ENCODE measurements at regions not wholly inside any gene's neighbourhood (a gene's known extent, or its start where the extent isn't known, plus 50 kb on each side); places are given as distances from the start of the nearest gene placed in this dataset.

DNA sequence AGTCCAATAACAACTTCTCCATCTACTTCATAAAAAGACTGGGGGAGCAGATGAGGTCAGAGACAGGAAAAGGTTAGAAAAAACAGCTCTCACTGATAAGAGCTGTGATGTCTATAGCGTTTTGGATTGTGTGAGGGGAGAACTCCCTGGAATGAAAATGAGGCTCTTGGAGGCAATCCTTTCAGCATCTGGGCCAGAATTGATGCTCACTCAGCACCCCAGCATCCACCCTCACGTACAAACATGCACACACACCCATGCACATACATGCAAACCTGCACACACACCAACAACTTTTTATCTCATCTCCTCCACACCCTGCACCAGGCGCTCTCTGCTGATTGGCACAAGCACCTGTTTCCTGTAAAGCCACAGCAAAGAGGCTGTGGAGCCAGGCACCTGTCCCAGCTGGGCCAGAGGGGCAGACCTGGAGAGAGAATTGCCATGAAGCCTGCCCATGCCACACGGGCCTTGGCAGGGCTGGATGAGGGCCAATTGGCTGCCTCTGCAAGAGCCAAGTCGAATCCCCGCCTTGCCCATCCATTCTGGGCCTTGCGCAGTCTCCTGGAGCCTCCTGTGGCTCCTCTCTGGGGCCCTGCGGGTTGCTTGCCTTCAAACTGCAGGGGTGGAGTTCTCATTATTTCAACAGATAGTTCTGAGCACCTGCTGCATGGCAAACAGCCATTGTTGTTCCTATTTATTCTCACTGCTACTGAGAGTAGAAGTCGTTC, 53.1 kb downstream of the SYNE3 start:
- ChIA-PET CTCF (interaction anchor here (0.6 to 1.9 kb wide), 8 partner anchors 11 to 64 kb away, joined by 3 to 16 read pairs (median 4); no protein-coding TSS in a partner anchor), SMC1A (ENCODE audit: uncharacterized antibody, unreplicated experiment) (interaction anchor here (0.7 to 2.8 kb wide), 5 partner anchors 17 to 66 kb away, joined by 3 to 12 read pairs (median 3); no protein-coding TSS in a partner anchor), RAD21 (ENCODE audit: unreplicated experiment) (interaction anchor here (0.9 to 1.5 kb wide), 4 partner anchors 41 to 71 kb away, joined by 3 to 6 read pairs (median 4); partner anchors contain the start of gene GLRX5), POLR2A (interaction anchor here (0.6 to 2.1 kb wide), 3 partner anchors 16 to 30 kb away, joined by 3 to 4 read pairs (median 4); no protein-coding TSS in a partner anchor)
- no peak for TF ChIP-seq RFX5 (IDR thresholded peaks at IDR 0.05; ENCODE audit: low read depth, low read length)
- TF ChIP-seq, protein P1, sequence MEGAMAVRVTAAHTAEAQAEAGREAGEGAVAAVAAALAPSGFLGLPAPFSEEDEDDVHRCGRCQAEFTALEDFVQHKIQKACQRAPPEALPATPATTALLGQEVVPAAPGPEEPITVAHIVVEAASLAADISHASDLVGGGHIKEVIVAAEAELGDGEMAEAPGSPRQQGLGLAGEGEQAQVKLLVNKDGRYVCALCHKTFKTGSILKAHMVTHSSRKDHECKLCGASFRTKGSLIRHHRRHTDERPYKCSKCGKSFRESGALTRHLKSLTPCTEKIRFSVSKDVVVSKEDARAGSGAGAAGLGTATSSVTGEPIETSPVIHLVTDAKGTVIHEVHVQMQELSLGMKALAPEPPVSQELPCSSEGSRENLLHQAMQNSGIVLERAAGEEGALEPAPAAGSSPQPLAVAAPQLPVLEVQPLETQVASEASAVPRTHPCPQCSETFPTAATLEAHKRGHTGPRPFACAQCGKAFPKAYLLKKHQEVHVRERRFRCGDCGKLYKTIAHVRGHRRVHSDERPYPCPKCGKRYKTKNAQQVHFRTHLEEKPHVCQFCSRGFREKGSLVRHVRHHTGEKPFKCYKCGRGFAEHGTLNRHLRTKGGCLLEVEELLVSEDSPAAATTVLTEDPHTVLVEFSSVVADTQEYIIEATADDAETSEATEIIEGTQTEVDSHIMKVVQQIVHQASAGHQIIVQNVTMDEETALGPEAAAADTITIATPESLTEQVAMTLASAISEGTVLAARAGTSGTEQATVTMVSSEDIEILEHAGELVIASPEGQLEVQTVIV (IDR thresholded peaks at IDR 0.05; ENCODE audit: borderline replicate concordance, partially characterized antibody), result no peak
- no peak for TF ChIP-seq EP300 (IDR thresholded peaks at IDR 0.05; ENCODE audit: borderline replicate concordance in 1 of 2, control insufficient read depth in 1 of 2, low read depth in 2 of 2, low read length in 2 of 2)
- TF ChIP-seq IRF4 (IDR thresholded peaks at IDR 0.05; ENCODE audit: low read depth, low read length), result no peak
- TF ChIP-seq SPI1 (IDR thresholded peaks at IDR 0.05; ENCODE audit: borderline replicate concordance, insufficient read depth, low read depth, low read length), result no peak
- TF ChIP-seq, protein P2, sequence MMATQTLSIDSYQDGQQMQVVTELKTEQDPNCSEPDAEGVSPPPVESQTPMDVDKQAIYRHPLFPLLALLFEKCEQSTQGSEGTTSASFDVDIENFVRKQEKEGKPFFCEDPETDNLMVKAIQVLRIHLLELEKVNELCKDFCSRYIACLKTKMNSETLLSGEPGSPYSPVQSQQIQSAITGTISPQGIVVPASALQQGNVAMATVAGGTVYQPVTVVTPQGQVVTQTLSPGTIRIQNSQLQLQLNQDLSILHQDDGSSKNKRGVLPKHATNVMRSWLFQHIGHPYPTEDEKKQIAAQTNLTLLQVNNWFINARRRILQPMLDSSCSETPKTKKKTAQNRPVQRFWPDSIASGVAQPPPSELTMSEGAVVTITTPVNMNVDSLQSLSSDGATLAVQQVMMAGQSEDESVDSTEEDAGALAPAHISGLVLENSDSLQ (IDR thresholded peaks at IDR 0.05), result no peak
- WGBS (ENCODE audit: insufficient coverage, insufficient replicate concordance, low lambda C conversion rate, missing lambda C conversion rate), result 42% methylated on average over 9 of the region's 9 CpGs
- H3K9ac ChIP-seq (ENCODE audit: control insufficient read depth, insufficient read depth, low read length), result no peak overlapping the region
- in situ Hi-C loops (cut with MboI), result no loop called here
- no peaks in the 10 kb centered on the region for H4K20me1 ChIP-seq (ENCODE audit: control insufficient read depth, insufficient read depth)
- no peak overlapping the region for H3K27ac ChIP-seq (ENCODE audit: control insufficient read depth, insufficient read depth)
- H3K27me3 ChIP-seq (replicated peaks in 1 of 2; ENCODE audit: control insufficient read depth in 2 of 2, insufficient read depth in 2 of 2, low read length in 1 of 2), result no peaks in the 10 kb centered on the region
- H3K79me2 ChIP-seq (ENCODE audit: control insufficient read depth, insufficient read depth, low read length), result no peaks in the 10 kb centered on the region
- intact Hi-C loops (cut with micrococcal nuclease; ENCODE audit: unreplicated experiment), result no loop called here
- ATAC-seq, result no peak
- no peak overlapping the region for H3K4me2 ChIP-seq (ENCODE audit: control insufficient read depth, insufficient read depth)
- DNase-seq (ENCODE audit: low read depth, low spot score), result no peak
- H3K4me3 ChIP-seq, result no peak overlapping the region
- no TSS peak for BruUV-seq (replicated peaks)
- H3K36me3 ChIP-seq (ENCODE audit: control insufficient read depth in 2 of 2, insufficient read depth in 2 of 2, low read length in 1 of 2), result peaks cover 24 to 32% of the 10 kb centered on the region in 2 experiments; a peak in 3 of 4 replicates
- no peak for FAIRE-seq
- no peaks in the 10 kb centered on the region for H3K9me3 ChIP-seq (replicated peaks; ENCODE audit: control insufficient read depth, insufficient read depth, low read length)
- H3K4me1 ChIP-seq (ENCODE audit: control insufficient read depth, insufficient read depth, low read length), result peaks cover 16% of the 10 kb centered on the region
- no peak overlapping the region for H2AFZ ChIP-seq (ENCODE audit: control insufficient read depth, low read depth, low read length)

Measured in GM12878 (cell line).